Activated CD8-positive, alpha-beta memory T cell treated with anti-CD3 and anti-CD28 coated beads, Interleukin-2, amount 50 U/mL, for 24 hours (primary cell): ENCODE measurements at regions not wholly inside any gene's neighbourhood (a gene's known extent, or its start where the extent isn't known, plus 50 kb on each side); places are given as distances from the start of the nearest gene placed in this dataset.
"Not testable (repeated sequence)": the region's sequence is repeated elsewhere in the genome, so short reads cannot be mapped to it uniquely, and the experiment has no call there.

Source experiments
- DNase-seq: peaks from one replicate; pipeline ENCODE4 v3.0.0-alpha.2; 2020; ENCODE audit errors: extremely low read depth

GRCh38 chr15:75100679-75101078, 77.3 kb downstream of the PPCDC start:
- DNase-seq = no peak

GRCh38 chr15:75104804-75105557, 81.6 kb downstream of the PPCDC start:
- DNase-seq = no peak

GRCh38 chr15:75107516-75107907, 84.1 kb downstream of the PPCDC start:
- no peak for DNase-seq

GRCh38 chr15:75107908-75108838, 84.8 kb downstream of the PPCDC start:
- peak; percentile 49 for DNase-seq

- no peak for DNase-seq
These were observed 85.8 kb downstream of the PPCDC start for GRCh38 chr15:75109021-75109735.

- DNase-seq = no peak
These were observed 86.3 kb downstream of the PPCDC start for GRCh38 chr15:75109736-75110130.

- DNase-seq = no peak
These were observed 89.0 kb downstream of the PPCDC start for GRCh38 chr15:75112278-75112847.

- no peak for DNase-seq
These were observed 88.7 kb upstream of the C15orf39 start for GRCh38 chr15:75112848-75113492.

- no peak for DNase-seq
These were observed 87.4 kb upstream of the C15orf39 start for GRCh38 chr15:75114327-75114726.

GRCh38 chr15:75114796-75115195, 86.9 kb upstream of the C15orf39 start:
- DNase-seq = no peak

GRCh38 chr15:75115411-75115913, 86.2 kb upstream of the C15orf39 start:
- DNase-seq = not testable (repeated sequence)

- not testable (repeated sequence) for DNase-seq
These were observed 85.5 kb upstream of the C15orf39 start for GRCh38 chr15:75116143-75116542.

GRCh38 chr15:75117993-75118392, 83.7 kb upstream of the C15orf39 start:
- DNase-seq = no peak

- DNase-seq = not testable (repeated sequence)
These were observed 82.4 kb upstream of the C15orf39 start for GRCh38 chr15:75119312-75119711.

- DNase-seq = no peak
These were observed 80.2 kb upstream of the C15orf39 start for GRCh38 chr15:75121491-75121890.

- DNase-seq = no peak
These were observed 78.3 kb upstream of the C15orf39 start for GRCh38 chr15:75123395-75123794.

- not testable (repeated sequence) for DNase-seq
These were observed 77.4 kb upstream of the C15orf39 start for GRCh38 chr15:75124278-75124677.

GRCh38 chr15:75125935-75126334, 75.7 kb upstream of the C15orf39 start:
- no peak for DNase-seq

GRCh38 chr15:75126864-75127580, 74.7 kb upstream of the C15orf39 start:
- no peak for DNase-seq

- no peak for DNase-seq
These were observed 71.9 kb upstream of the C15orf39 start for GRCh38 chr15:75129788-75130187.
